ENCODE measurements at regions not wholly inside any gene's neighbourhood (a gene's known extent, or its start where the extent isn't known, plus 50 kb on each side); places are given as distances from the start of the nearest gene placed in this dataset.
"Not testable (repeated sequence)": the region's sequence is repeated elsewhere in the genome, so short reads cannot be mapped to it uniquely, and the experiment has no call there.

GRCh38 chr14:96717116-96717515, 80.1 kb upstream of the VRK1 start:
- no peak for TF ChIP-seq CTCF (IDR thresholded peaks at IDR 0.05)
- no peak for TF ChIP-seq ZFX (IDR thresholded peaks at IDR 0.05; ENCODE audit: borderline replicate concordance)

GRCh38 chr14:96718407-96718806, 78.8 kb upstream of the VRK1 start:
- TF ChIP-seq CTCF (IDR thresholded peaks at IDR 0.05) (no peak), ZFX (IDR thresholded peaks at IDR 0.05; ENCODE audit: borderline replicate concordance) (no peak)
- H3K27ac ChIP-seq: no peak overlapping the region

More at GRCh38 chr14:96717116-96717515, 80.1 kb upstream of the VRK1 start:
- no peak overlapping the region for H3K27ac ChIP-seq

GRCh38 chr14:96720702-96721101, 76.5 kb upstream of the VRK1 start:
- H3K27ac ChIP-seq: not testable (repeated sequence)

- no peak overlapping the region for H3K27ac ChIP-seq
- TF ChIP-seq CTCF (IDR thresholded peaks at IDR 0.05): no peak
These were observed 74.4 kb upstream of the VRK1 start for GRCh38 chr14:96722736-96723135.

- no peak overlapping the region for H3K27ac ChIP-seq
- TF ChIP-seq CTCF (IDR thresholded peaks at IDR 0.05): no peak
- no peak for TF ChIP-seq ZFX (IDR thresholded peaks at IDR 0.05; ENCODE audit: borderline replicate concordance)
These were observed 73.2 kb upstream of the VRK1 start for GRCh38 chr14:96723946-96724345.

GRCh38 chr14:96725232-96725631, 72.0 kb upstream of the VRK1 start:
- TF ChIP-seq ZFX (IDR thresholded peaks at IDR 0.05; ENCODE audit: borderline replicate concordance): no peak
- no peak for TF ChIP-seq CTCF (IDR thresholded peaks at IDR 0.05)
- no peak overlapping the region for H3K27ac ChIP-seq

GRCh38 chr14:96727073-96727472, 70.1 kb upstream of the VRK1 start:
- H3K27ac ChIP-seq: no peak overlapping the region
- TF ChIP-seq ZFX (IDR thresholded peaks at IDR 0.05; ENCODE audit: borderline replicate concordance) (no peak), CTCF (IDR thresholded peaks at IDR 0.05) (no peak)

GRCh38 chr14:96727491-96727890, 69.7 kb upstream of the VRK1 start:
- TF ChIP-seq ZFX (IDR thresholded peaks at IDR 0.05; ENCODE audit: borderline replicate concordance): no peak
- TF ChIP-seq CTCF (IDR thresholded peaks at IDR 0.05): no peak
- no peak overlapping the region for H3K27ac ChIP-seq

All from 22Rv1 (cell line).